ENCODE measurements at regions not wholly inside any gene's neighbourhood (a gene's known extent, or its start where the extent isn't known, plus 50 kb on each side); places are given as distances from the start of the nearest gene placed in this dataset.

GRCh38 chr12:116480210-116480810 lies 78.9 kb upstream of the MAP1LC3B2 start:
- Histone ChIP-seq H3K9me3 (ENCODE audit: control insufficient read depth in 2 of 2, insufficient read depth in 1 of 2, low read depth in 1 of 2, low read length in 1 of 2) (peaks cover 0 to 12% of the 10 kb centered on the region in 2 donors), H3K4me3 (ENCODE audit: low read depth in 1 of 3, low read length in 3 of 3) (no peak overlapping the region), H3K36me3 (ENCODE audit: control insufficient read depth in 3 of 3, insufficient read depth in 2 of 3, low read depth in 1 of 3, low read length in 3 of 3) (no peaks in the 10 kb centered on the region), H3K4me1 (ENCODE audit: control insufficient read depth in 3 of 3, insufficient read depth in 2 of 3, low read depth in 1 of 3, low read length in 2 of 3) (no peaks in the 10 kb centered on the region), H3K27ac (ENCODE audit: low read depth in 1 of 3, low read length in 2 of 3) (no peak overlapping the region), H3K27me3 (ENCODE audit: control insufficient read depth in 3 of 3, insufficient read depth in 3 of 3, low read length in 3 of 3) (peaks cover 0 to 3% (median 0%) of the 10 kb centered on the region in 3 donors)
- DNase-seq: no peak
- FAIRE-seq: no peak
- 71 to 81% (median 80%) methylated on average over 3 of the region's 3 CpGs for WGBS, 3 donors

- H3K4me1 ChIP-seq (ENCODE audit: control insufficient read depth in 3 of 3, insufficient read depth in 2 of 3, low read depth in 1 of 3, low read length in 2 of 3): no peaks in the 10 kb centered on the region
- H3K36me3 ChIP-seq (ENCODE audit: control insufficient read depth in 3 of 3, insufficient read depth in 2 of 3, low read depth in 1 of 3, low read length in 3 of 3): no peaks in the 10 kb centered on the region
- 60 to 84% (median 74%) methylated on average over 9 of the region's 9 CpGs for WGBS, 3 donors
- H3K27me3 ChIP-seq (ENCODE audit: control insufficient read depth in 3 of 3, insufficient read depth in 3 of 3, low read length in 3 of 3): peaks cover 0 to 3% (median 0%) of the 10 kb centered on the region in 3 donors
- peaks cover 0 to 11% of the 10 kb centered on the region in 2 donors for H3K9me3 ChIP-seq (ENCODE audit: control insufficient read depth in 2 of 2, insufficient read depth in 1 of 2, low read depth in 1 of 2, low read length in 1 of 2)
- H3K27ac ChIP-seq (ENCODE audit: low read depth in 1 of 3, low read length in 2 of 3): no peak overlapping the region
- no peak overlapping the region for H3K4me3 ChIP-seq (ENCODE audit: low read depth in 1 of 3, low read length in 3 of 3)
- DNase-seq: no peak
- FAIRE-seq: no peak
These were observed 77.5 kb upstream of the MAP1LC3B2 start for GRCh38 chr12:116481726-116482125.

GRCh38 chr12:116482179-116482578 lies 77.0 kb upstream of the MAP1LC3B2 start:
- Histone ChIP-seq H3K27me3 (ENCODE audit: control insufficient read depth in 3 of 3, insufficient read depth in 3 of 3, low read length in 3 of 3) (peaks cover 0 to 3% (median 0%) of the 10 kb centered on the region in 3 donors), H3K27ac (ENCODE audit: low read depth in 1 of 3, low read length in 2 of 3) (no peak overlapping the region), H3K4me1 (ENCODE audit: control insufficient read depth in 3 of 3, insufficient read depth in 2 of 3, low read depth in 1 of 3, low read length in 2 of 3) (no peaks in the 10 kb centered on the region), H3K4me3 (ENCODE audit: low read depth in 1 of 3, low read length in 3 of 3) (no peak overlapping the region), H3K9me3 (ENCODE audit: control insufficient read depth in 2 of 2, insufficient read depth in 1 of 2, low read depth in 1 of 2, low read length in 1 of 2) (peaks cover 0 to 11% of the 10 kb centered on the region in 2 donors), H3K36me3 (ENCODE audit: control insufficient read depth in 3 of 3, insufficient read depth in 2 of 3, low read depth in 1 of 3, low read length in 3 of 3) (no peaks in the 10 kb centered on the region)
- no peak for DNase-seq
- WGBS, 3 donors: 82 to 92% (median 87%) methylated on average over 20 of the region's 20 CpGs
- no peak for FAIRE-seq

- Histone ChIP-seq H3K9me3 (ENCODE audit: control insufficient read depth in 2 of 2, insufficient read depth in 1 of 2, low read depth in 1 of 2, low read length in 1 of 2) (peaks cover 0 to 16% of the 10 kb centered on the region in 2 donors), H3K4me1 (ENCODE audit: control insufficient read depth in 3 of 3, insufficient read depth in 2 of 3, low read depth in 1 of 3, low read length in 2 of 3) (no peaks in the 10 kb centered on the region), H3K36me3 (ENCODE audit: control insufficient read depth in 3 of 3, insufficient read depth in 2 of 3, low read depth in 1 of 3, low read length in 3 of 3) (no peaks in the 10 kb centered on the region), H3K4me3 (ENCODE audit: low read depth in 1 of 3, low read length in 3 of 3) (no peak overlapping the region), H3K27me3 (ENCODE audit: control insufficient read depth in 3 of 3, insufficient read depth in 3 of 3, low read length in 3 of 3) (peaks cover 0 to 3% (median 0%) of the 10 kb centered on the region in 3 donors), H3K27ac (ENCODE audit: low read depth in 1 of 3, low read length in 2 of 3) (no peak overlapping the region)
- WGBS, 3 donors: 83 to 92% (median 92%) methylated on average over 6 of the region's 6 CpGs
- FAIRE-seq (no peak), DNase-seq (no peak)
These were observed 76.3 kb upstream of the MAP1LC3B2 start for GRCh38 chr12:116482859-116483258.

GRCh38 chr12:116483959-116484750 lies 75.0 kb upstream of the MAP1LC3B2 start:
- H3K4me1 ChIP-seq (ENCODE audit: control insufficient read depth in 3 of 3, insufficient read depth in 2 of 3, low read depth in 1 of 3, low read length in 2 of 3): no peaks in the 10 kb centered on the region
- no peak for FAIRE-seq
- no peaks in the 10 kb centered on the region for H3K36me3 ChIP-seq (ENCODE audit: control insufficient read depth in 3 of 3, insufficient read depth in 2 of 3, low read depth in 1 of 3, low read length in 3 of 3)
- no peak overlapping the region for H3K27ac ChIP-seq (ENCODE audit: low read depth in 1 of 3, low read length in 2 of 3)
- H3K27me3 ChIP-seq (ENCODE audit: control insufficient read depth in 3 of 3, insufficient read depth in 3 of 3, low read length in 3 of 3): peaks cover 0 to 3% (median 0%) of the 10 kb centered on the region in 3 donors
- H3K4me3 ChIP-seq (ENCODE audit: low read depth in 1 of 3, low read length in 3 of 3): no peak overlapping the region
- 41 to 59% (median 52%) methylated on average over 19 of the region's 19 CpGs for WGBS, 3 donors
- DNase-seq: no peak
- peaks cover 0 to 19% of the 10 kb centered on the region in 2 donors for H3K9me3 ChIP-seq (ENCODE audit: control insufficient read depth in 2 of 2, insufficient read depth in 1 of 2, low read depth in 1 of 2, low read length in 1 of 2)

GRCh38 chr12:116484807-116485206 lies 74.4 kb upstream of the MAP1LC3B2 start:
- Histone ChIP-seq H3K9me3 (ENCODE audit: control insufficient read depth in 2 of 2, insufficient read depth in 1 of 2, low read depth in 1 of 2, low read length in 1 of 2) (peaks cover 0 to 19% of the 10 kb centered on the region in 2 donors), H3K27me3 (ENCODE audit: control insufficient read depth in 3 of 3, insufficient read depth in 3 of 3, low read length in 3 of 3) (peaks cover 0 to 3% (median 0%) of the 10 kb centered on the region in 3 donors), H3K36me3 (ENCODE audit: control insufficient read depth in 3 of 3, insufficient read depth in 2 of 3, low read depth in 1 of 3, low read length in 3 of 3) (no peaks in the 10 kb centered on the region), H3K4me3 (ENCODE audit: low read depth in 1 of 3, low read length in 3 of 3) (no peak overlapping the region), H3K27ac (ENCODE audit: low read depth in 1 of 3, low read length in 2 of 3) (no peak overlapping the region), H3K4me1 (ENCODE audit: control insufficient read depth in 3 of 3, insufficient read depth in 2 of 3, low read depth in 1 of 3, low read length in 2 of 3) (no peaks in the 10 kb centered on the region)
- 48 to 58% (median 51%) methylated on average over 5 of the region's 5 CpGs for WGBS, 3 donors
- DNase-seq: no peak
- no peak for FAIRE-seq

GRCh38 chr12:116489116-116489515 lies 70.1 kb upstream of the MAP1LC3B2 start:
- no peak for FAIRE-seq
- 74 to 89% (median 89%) methylated on average over 3 of the region's 3 CpGs for WGBS, 3 donors

GRCh38 chr12:116490471-116490870 lies 68.7 kb upstream of the MAP1LC3B2 start:
- H3K36me3 ChIP-seq (ENCODE audit: control insufficient read depth in 3 of 3, insufficient read depth in 2 of 3, low read depth in 1 of 3, low read length in 3 of 3): no peaks in the 10 kb centered on the region
- H3K9me3 ChIP-seq (ENCODE audit: control insufficient read depth in 2 of 2, insufficient read depth in 1 of 2, low read depth in 1 of 2, low read length in 1 of 2): peaks cover 0 to 19% of the 10 kb centered on the region in 2 donors
- no peaks in the 10 kb centered on the region for H3K27me3 ChIP-seq (ENCODE audit: control insufficient read depth in 3 of 3, insufficient read depth in 3 of 3, low read length in 3 of 3)
- 88 to 98% (median 96%) methylated on average over 2 of the region's 2 CpGs for WGBS, 3 donors
- no peaks in the 10 kb centered on the region for H3K4me1 ChIP-seq (ENCODE audit: control insufficient read depth in 3 of 3, insufficient read depth in 2 of 3, low read depth in 1 of 3, low read length in 2 of 3)
- H3K27ac ChIP-seq (ENCODE audit: low read depth in 1 of 3, low read length in 2 of 3): no peak overlapping the region
- no peak overlapping the region for H3K4me3 ChIP-seq (ENCODE audit: low read depth in 1 of 3, low read length in 3 of 3)
- FAIRE-seq (no peak), DNase-seq (no peak)

More at GRCh38 chr12:116489116-116489515, 70.1 kb upstream of the MAP1LC3B2 start:
- H3K27ac ChIP-seq (ENCODE audit: low read depth in 1 of 3, low read length in 2 of 3): no peak overlapping the region
- H3K36me3 ChIP-seq (ENCODE audit: control insufficient read depth in 3 of 3, insufficient read depth in 2 of 3, low read depth in 1 of 3, low read length in 3 of 3): no peaks in the 10 kb centered on the region
- H3K4me3 ChIP-seq (ENCODE audit: low read depth in 1 of 3, low read length in 3 of 3): no peak overlapping the region
- no peak for DNase-seq
- no peaks in the 10 kb centered on the region for H3K4me1 ChIP-seq (ENCODE audit: control insufficient read depth in 3 of 3, insufficient read depth in 2 of 3, low read depth in 1 of 3, low read length in 2 of 3)
- no peaks in the 10 kb centered on the region for H3K27me3 ChIP-seq (ENCODE audit: control insufficient read depth in 3 of 3, insufficient read depth in 3 of 3, low read length in 3 of 3)
- H3K9me3 ChIP-seq (ENCODE audit: control insufficient read depth in 2 of 2, insufficient read depth in 1 of 2, low read depth in 1 of 2, low read length in 1 of 2): peaks cover 0 to 19% of the 10 kb centered on the region in 2 donors

Data from small intestine (tissue), 7 donors.